ENCODE measurements at regions not wholly inside any gene's neighbourhood (a gene's known extent, or its start where the extent isn't known, plus 50 kb on each side); places are given as distances from the start of the nearest gene placed in this dataset.

GRCh38 chr2:35989040-35989439 lies 366.5 kb upstream of the CRIM1 start:
- Histone ChIP-seq H2BK120ac (replicated peaks; ENCODE audit: low read depth, low read length) (no peak overlapping the region), H2AFZ (ENCODE audit: low read length) (no peak overlapping the region), H3K23me2 (ENCODE audit: low read depth, low read length) (no peaks in the 10 kb centered on the region), H3K56ac (replicated peaks; ENCODE audit: insufficient read length, low read depth, low read length) (no peak overlapping the region), H4K8ac (ENCODE audit: extremely low read depth, insufficient read depth, low read length) (no peak overlapping the region), H2BK20ac (ENCODE audit: low read length) (no peak overlapping the region), H4K5ac (ENCODE audit: insufficient read length, low read depth, low read length) (no peak overlapping the region), H4K91ac (replicated peaks; ENCODE audit: insufficient read length, low read length) (no peak overlapping the region), H3K9ac (replicated peaks in 1 of 4; ENCODE audit: extremely low read depth in 1 of 4, low read depth in 3 of 4, low read length in 3 of 4) (no peak overlapping the region), H3K4me3 (ENCODE audit: extremely low read depth in 1 of 4, insufficient read depth in 2 of 4, low read depth in 3 of 4, low read length in 4 of 4) (no peak overlapping the region), H2BK5ac (ENCODE audit: low read depth, low read length) (no peak overlapping the region), H3K4ac (replicated peaks; ENCODE audit: insufficient read length, low read depth, low read length) (no peak overlapping the region), H2BK15ac (ENCODE audit: low read length) (no peak overlapping the region), H3K14ac (ENCODE audit: insufficient read length) (no peak overlapping the region), H4K20me1 (replicated peaks in 1 of 2; ENCODE audit: control insufficient read depth in 1 of 2, insufficient read depth in 2 of 2, low read length in 2 of 2) (no peaks in the 10 kb centered on the region), H3K23ac (ENCODE audit: insufficient read length) (no peak overlapping the region), H3K4me2 (ENCODE audit: insufficient read depth in 1 of 2, low read depth in 2 of 2, low read length in 2 of 2) (no peak overlapping the region), H3K79me2 (ENCODE audit: control insufficient read depth in 1 of 2, insufficient read depth in 2 of 2, low read length in 2 of 2) (no peaks in the 10 kb centered on the region), H2AK5ac (ENCODE audit: low read depth, low read length) (no peak overlapping the region), H3K4me1 (replicated peaks in 1 of 4; ENCODE audit: control insufficient read depth in 3 of 4, insufficient read depth in 4 of 4, low read length in 3 of 4) (no peaks in the 10 kb centered on the region), H3K36me3 (ENCODE audit: control insufficient read depth in 2 of 4, insufficient read depth in 4 of 4, low read length in 3 of 4) (no peaks in the 10 kb centered on the region; a peak in 1 of 8 replicates), H3K79me1 (ENCODE audit: low read depth, low read length) (no peaks in the 10 kb centered on the region), H3K27ac (ENCODE audit: low read depth, low read length) (no peak overlapping the region), H2BK12ac (ENCODE audit: low read depth, low read length) (no peak overlapping the region), H3K18ac (ENCODE audit: extremely low read depth, low read length) (no peak overlapping the region), H3K27me3 (replicated peaks in 1 of 4; ENCODE audit: control insufficient read depth in 3 of 4, extremely low read depth in 1 of 4, insufficient read depth in 3 of 4, low read length in 3 of 4) (no peaks in the 10 kb centered on the region), H3K9me3 (ENCODE audit: insufficient read depth in 2 of 2, low read depth in 1 of 2, low read length in 1 of 2) (no peaks in the 10 kb centered on the region; a peak in 2 of 4 replicates)
- FAIRE-seq (no peak), DNase-seq (ENCODE audit: low read depth in 1 of 2, low spot score in 2 of 2) (no peak)
- ChIA-PET CTCF (ENCODE audit: partially characterized antibody) (interaction anchor here (0.5 to 2.2 kb wide), 5 partner anchors 10 to 407 kb away, joined by 3 to 11 read pairs (median 4); no protein-coding TSS in a partner anchor), POLR2A (ENCODE audit: partially characterized antibody) (interaction anchor here (1.3 kb wide), 1 partner anchor 28 kb away, joined by 3 read pairs; no protein-coding TSS in a partner anchor)
- TF ChIP-seq SAP30 (IDR thresholded peaks at IDR 0.05; ENCODE audit: insufficient read depth, insufficient replicate concordance, low read length) (no peak), EGR1 (IDR thresholded peaks at IDR 0.05; ENCODE audit: borderline replicate concordance, low read depth, low read length) (no peak), RNF2 (IDR thresholded peaks at IDR 0.05; ENCODE audit: borderline replicate concordance, low read depth, low read length, missing control alignments, poor library complexity, severe bottlenecking) (no peak), KDM5A (IDR thresholded peaks at IDR 0.05; ENCODE audit: low read length) (no peak), TBP (IDR thresholded peaks at IDR 0.05; ENCODE audit: low read depth, low read length) (no peak), ATF2 (IDR thresholded peaks at IDR 0.05; ENCODE audit: low read length) (no peak), PHF8 (conservative IDR thresholded peaks at IDR 0.05; ENCODE audit: low read depth, low read length) (no peak), POLR2A (IDR thresholded peaks at IDR 0.05; ENCODE audit: control extremely low read depth in 1 of 2, low read depth in 2 of 2, low read length in 2 of 2) (no peak)

Data from H1 (cell line).